DND-41 (cell line): ENCODE measurements at regions not wholly inside any gene's neighbourhood (a gene's known extent, or its start where the extent isn't known, plus 50 kb on each side); places are given as distances from the start of the nearest gene placed in this dataset.

ENCODE experiments used
- CTCF ChIP-seq: IDR thresholded peaks from 2 replicates; pipeline ENCODE4 v1.5.1; 2012; ENCODE audit warnings: borderline replicate concordance, low read length, moderate library complexity, mild to moderate bottlenecking; ENCODE audit not compliant: poor library complexity, severe bottlenecking; ENCODE audit errors: extremely low read depth
- EZH2 ChIP-seq: IDR thresholded peaks from 3 replicates; pipeline ENCODE4 v1.6.1; 2012; ENCODE audit warnings: borderline replicate concordance, low read depth, mild to moderate bottlenecking, moderate library complexity, low read length, inconsistent platforms; ENCODE audit not compliant: severe bottlenecking

- TF ChIP-seq CTCF = no peak
- no peak for TF ChIP-seq EZH2
Measured at GRCh38 chr9:80892703-80893102, 796.6 kb downstream of the TLE1 start.
